ENCODE measurements at regions not wholly inside any gene's neighbourhood (a gene's known extent, or its start where the extent isn't known, plus 50 kb on each side); places are given as distances from the start of the nearest gene placed in this dataset.
A peak's percentile ranks its signal among the peaks of the same experiment; 100 is the strongest.

GRCh38 chr10:118246332-118247295, 95.5 kb downstream of the FAM204A start:
- peaks cover 19% of the 10 kb centered on the region for H3K27me3 ChIP-seq
- H3K36me3 ChIP-seq = no peaks in the 10 kb centered on the region
- no peak overlapping the region for H3K4me3 ChIP-seq
- no peaks in the 10 kb centered on the region for H3K9me3 ChIP-seq
- no peak for DNase-seq

GRCh38 chr10:118243907-118244306, 98.2 kb downstream of the FAM204A start:
- Histone ChIP-seq H3K36me3 (no peaks in the 10 kb centered on the region), H3K4me3 (no peak overlapping the region), H3K27me3 (peaks cover 33% of the 10 kb centered on the region), H3K9me3 (no peaks in the 10 kb centered on the region)
- no peak for DNase-seq

- H3K9me3 ChIP-seq = no peaks in the 10 kb centered on the region
- no peak overlapping the region for H3K4me3 ChIP-seq
- peak; percentile 41 for DNase-seq
- no peaks in the 10 kb centered on the region for H3K36me3 ChIP-seq
- H3K27me3 ChIP-seq = peaks cover 33% of the 10 kb centered on the region
Observed at GRCh38 chr10:118241229-118242137, 100.6 kb downstream of the FAM204A start.

GRCh38 chr10:118239236-118239630, 102.9 kb downstream of the FAM204A start:
- H3K27me3 ChIP-seq = peaks cover 33% of the 10 kb centered on the region
- H3K4me3 ChIP-seq = no peak overlapping the region
- DNase-seq = no peak
- H3K9me3 ChIP-seq = no peaks in the 10 kb centered on the region
- no peaks in the 10 kb centered on the region for H3K36me3 ChIP-seq

- DNase-seq = peak; percentile 31
- peaks cover 33% of the 10 kb centered on the region for H3K27me3 ChIP-seq
Observed at GRCh38 chr10:118238573-118239235, 103.4 kb downstream of the FAM204A start.

GRCh38 chr10:118237930-118238329, 104.2 kb downstream of the FAM204A start:
- H3K36me3 ChIP-seq = no peaks in the 10 kb centered on the region
- H3K9me3 ChIP-seq = no peaks in the 10 kb centered on the region
- H3K4me3 ChIP-seq = no peak overlapping the region
- H3K27me3 ChIP-seq = peaks cover 26% of the 10 kb centered on the region
- no peak for DNase-seq

More at GRCh38 chr10:118238573-118239235, 103.4 kb downstream of the FAM204A start:
- Histone ChIP-seq H3K4me3 (no peak overlapping the region), H3K36me3 (no peaks in the 10 kb centered on the region), H3K9me3 (no peaks in the 10 kb centered on the region)

- no peaks in the 10 kb centered on the region for H3K36me3 ChIP-seq
- DNase-seq = no peak
- H3K4me3 ChIP-seq = no peak overlapping the region
- H3K27me3 ChIP-seq = peaks cover 3% of the 10 kb centered on the region
- H3K9me3 ChIP-seq = no peaks in the 10 kb centered on the region
Observed at GRCh38 chr10:118234683-118235082, 107.4 kb downstream of the FAM204A start.

- H3K27me3 ChIP-seq = no peaks in the 10 kb centered on the region; the same call in 1 of the 2 replicates
- no peaks in the 10 kb centered on the region for H3K9me3 ChIP-seq
- H3K36me3 ChIP-seq = no peaks in the 10 kb centered on the region
- DNase-seq = no peak
- H3K4me3 ChIP-seq = no peak overlapping the region
Observed at GRCh38 chr10:118220346-118220850, 121.7 kb downstream of the FAM204A start.

- Histone ChIP-seq H3K27me3 (no peaks in the 10 kb centered on the region; the same call in 1 of the 2 replicates), H3K9me3 (no peaks in the 10 kb centered on the region), H3K4me3 (no peak overlapping the region), H3K36me3 (no peaks in the 10 kb centered on the region)
- DNase-seq = no peak
Observed at GRCh38 chr10:118218562-118218961, 123.6 kb downstream of the FAM204A start.

- Histone ChIP-seq H3K4me3 (no peak overlapping the region), H3K36me3 (no peaks in the 10 kb centered on the region), H3K27me3 (no peaks in the 10 kb centered on the region; the same call in 1 of the 2 replicates), H3K9me3 (no peaks in the 10 kb centered on the region)
- DNase-seq = no peak
Observed at GRCh38 chr10:118216571-118217170, 125.5 kb downstream of the FAM204A start.

GRCh38 chr10:118216020-118216419, 126.1 kb downstream of the FAM204A start:
- DNase-seq = no peak
- Histone ChIP-seq H3K27me3 (no peaks in the 10 kb centered on the region; the same call in 1 of the 2 replicates), H3K9me3 (no peaks in the 10 kb centered on the region), H3K36me3 (no peaks in the 10 kb centered on the region), H3K4me3 (no peak overlapping the region)

GRCh38 chr10:118214776-118215175, 127.3 kb downstream of the FAM204A start:
- no peak for DNase-seq
- H3K4me3 ChIP-seq = no peak overlapping the region
- no peaks in the 10 kb centered on the region for H3K9me3 ChIP-seq
- no peaks in the 10 kb centered on the region for H3K36me3 ChIP-seq
- no peaks in the 10 kb centered on the region; the same call in 1 of the 2 replicates for H3K27me3 ChIP-seq

GRCh38 chr10:118213436-118213835, 128.7 kb downstream of the FAM204A start:
- Histone ChIP-seq H3K9me3 (no peaks in the 10 kb centered on the region), H3K4me3 (no peak overlapping the region), H3K36me3 (no peaks in the 10 kb centered on the region), H3K27me3 (no peaks in the 10 kb centered on the region; the same call in 1 of the 2 replicates)
- no peak for DNase-seq

GRCh38 chr10:118210276-118210675, 131.8 kb downstream of the FAM204A start:
- no peaks in the 10 kb centered on the region for H3K36me3 ChIP-seq
- no peaks in the 10 kb centered on the region for H3K9me3 ChIP-seq
- no peak overlapping the region for H3K4me3 ChIP-seq
- no peaks in the 10 kb centered on the region; the same call in 1 of the 2 replicates for H3K27me3 ChIP-seq
- no peak for DNase-seq

GRCh38 chr10:118209215-118209614, 132.9 kb downstream of the FAM204A start:
- DNase-seq = no peak

GRCh38 chr10:118207470-118208007, 134.6 kb downstream of the FAM204A start:
- Histone ChIP-seq H3K9me3 (no peaks in the 10 kb centered on the region), H3K4me3 (no peak overlapping the region), H3K36me3 (no peaks in the 10 kb centered on the region), H3K27me3 (no peaks in the 10 kb centered on the region; the same call in 1 of the 2 replicates)
- no peak for DNase-seq

More at GRCh38 chr10:118209215-118209614, 132.9 kb downstream of the FAM204A start:
- no peaks in the 10 kb centered on the region; the same call in 1 of the 2 replicates for H3K27me3 ChIP-seq
- no peak overlapping the region for H3K4me3 ChIP-seq
- no peaks in the 10 kb centered on the region for H3K9me3 ChIP-seq
- H3K36me3 ChIP-seq = no peaks in the 10 kb centered on the region

Measured in MG63 (cell line).